ENCODE measurements at regions not wholly inside any gene's neighbourhood (a gene's known extent, or its start where the extent isn't known, plus 50 kb on each side); places are given as distances from the start of the nearest gene placed in this dataset.

DNA sequence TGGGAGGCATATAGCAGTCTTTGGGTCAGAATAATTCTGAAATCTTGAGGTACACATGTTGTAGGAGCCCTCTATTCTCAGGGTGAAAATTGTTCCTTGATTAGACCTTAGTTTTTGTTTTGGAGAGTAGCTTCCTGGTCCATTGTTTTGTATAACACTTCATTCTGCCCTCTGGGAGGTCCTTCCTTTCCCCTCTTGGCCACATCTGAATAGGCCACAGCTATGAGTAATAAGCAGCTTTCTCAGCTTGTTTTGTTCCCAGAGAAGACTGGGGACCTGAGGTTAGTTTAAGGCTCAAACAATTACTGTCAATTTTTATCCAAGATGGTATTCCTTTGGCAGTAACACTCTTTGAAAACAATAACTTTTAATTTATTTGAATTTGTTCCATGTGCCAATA is 72.6 kb upstream of the NOL4 start:
- no peak for DNase-seq (ENCODE audit: extremely low read depth, low read depth)
- no peak for TF ChIP-seq CTCF (IDR thresholded peaks at IDR 0.05; ENCODE audit: low read depth, low read length)

DNA sequence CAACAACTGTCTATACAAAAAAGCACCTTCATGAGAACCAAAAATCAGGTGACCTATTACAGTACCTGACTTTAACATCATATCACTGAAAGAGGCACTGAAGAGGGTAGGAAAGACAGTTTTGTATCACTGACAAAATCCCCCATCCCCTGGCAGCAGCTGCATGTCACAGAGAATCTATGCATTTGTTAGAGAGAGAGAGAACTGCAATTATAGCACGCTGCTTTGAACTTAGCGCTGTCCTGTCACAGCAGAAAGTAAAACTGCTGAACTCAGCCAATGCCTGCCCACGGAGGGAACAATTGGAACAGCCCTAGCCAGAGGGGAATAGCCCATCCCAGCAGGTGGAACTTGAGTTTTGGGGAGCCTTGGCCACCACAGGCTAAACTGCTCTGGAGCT is 75.1 kb upstream of the NOL4 start:
- no peak for DNase-seq (ENCODE audit: extremely low read depth, low read depth)
- TF ChIP-seq CTCF (IDR thresholded peaks at IDR 0.05; ENCODE audit: low read depth, low read length) = no peak

- no peak for TF ChIP-seq CTCF (IDR thresholded peaks at IDR 0.05; ENCODE audit: low read depth, low read length)
- DNase-seq (ENCODE audit: extremely low read depth, low read depth) = no peak
Measured at GRCh38 chr18:34311468-34311867, 86.8 kb upstream of the NOL4 start.

- no peak for DNase-seq (ENCODE audit: extremely low read depth, low read depth)
- TF ChIP-seq CTCF (IDR thresholded peaks at IDR 0.05; ENCODE audit: low read depth, low read length) = no peak
Measured at GRCh38 chr18:34314847-34315246, 90.1 kb upstream of the NOL4 start.

- no peak for DNase-seq (ENCODE audit: extremely low read depth, low read depth)
- no peak for TF ChIP-seq CTCF (IDR thresholded peaks at IDR 0.05; ENCODE audit: low read depth, low read length)
Measured at GRCh38 chr18:34315591-34316352, 91.1 kb upstream of the NOL4 start.

DNA sequence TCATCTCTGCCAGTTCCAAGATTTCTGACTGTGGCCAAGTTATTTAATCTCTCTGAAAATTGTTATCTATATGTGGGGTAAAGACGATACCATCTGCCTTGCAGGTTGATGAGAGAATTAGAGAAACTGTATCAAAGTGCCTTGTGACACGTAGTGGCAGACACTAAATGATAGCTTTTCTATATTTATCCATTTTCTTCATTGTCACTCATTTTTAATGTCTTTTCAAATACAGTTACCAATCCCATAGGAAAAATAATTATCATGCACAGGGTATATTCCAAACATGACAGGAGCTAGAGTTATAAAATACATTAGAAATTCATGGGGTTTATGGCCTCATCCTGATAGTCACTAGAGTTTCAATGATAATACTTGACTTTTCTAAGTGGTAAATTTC is 95.6 kb upstream of the NOL4 start:
- TF ChIP-seq CTCF (IDR thresholded peaks at IDR 0.05; ENCODE audit: low read depth, low read length) = no peak
- DNase-seq (ENCODE audit: extremely low read depth, low read depth) = no peak

DNA sequence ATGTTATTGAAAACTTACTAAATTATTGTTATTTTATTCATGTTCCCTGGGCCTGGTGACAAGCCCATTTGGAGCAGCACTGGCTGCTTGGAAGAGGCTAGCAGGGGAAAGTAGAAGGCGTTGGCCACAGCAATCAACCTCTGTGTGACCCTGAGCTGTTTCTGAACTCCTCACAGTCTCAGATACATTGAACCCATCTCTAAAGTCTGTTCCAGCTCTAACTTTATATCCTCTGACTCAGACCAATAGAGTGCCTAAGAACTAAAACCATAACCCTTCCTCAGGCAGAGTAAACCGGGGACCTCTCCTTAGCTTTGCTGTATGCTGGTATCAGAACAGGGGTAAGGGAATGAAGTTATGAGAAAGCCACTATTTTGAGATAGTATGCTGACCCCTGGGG is 96.4 kb upstream of the NOL4 start:
- TF ChIP-seq CTCF (IDR thresholded peaks at IDR 0.05; ENCODE audit: low read depth, low read length) = no peak
- DNase-seq (ENCODE audit: extremely low read depth, low read depth) = no peak

Data from AG09319 (cell line).